ENCODE measurements at regions not wholly inside any gene's neighbourhood (a gene's known extent, or its start where the extent isn't known, plus 50 kb on each side); places are given as distances from the start of the nearest gene placed in this dataset.

DNA sequence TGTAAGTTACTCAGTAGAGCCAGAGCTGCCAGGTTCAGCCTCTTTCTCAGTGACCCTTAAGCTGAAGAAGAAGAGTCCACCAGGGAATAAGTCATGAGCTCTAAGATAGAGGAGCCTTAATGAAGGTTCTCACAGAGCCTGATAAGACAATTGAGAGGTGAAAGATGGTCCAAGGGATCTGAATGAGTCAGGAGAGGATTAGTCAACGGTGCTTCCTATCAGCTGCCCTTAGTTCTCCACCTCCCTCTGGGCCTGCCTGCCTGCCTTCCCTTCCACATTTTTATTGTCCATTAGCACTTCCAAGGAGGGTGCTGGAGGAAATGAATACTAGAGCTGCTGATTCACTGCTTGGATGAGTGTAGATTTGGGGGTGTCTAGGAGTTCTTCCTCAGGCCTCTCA is 161.7 kb upstream of the RMST start:
- Histone ChIP-seq H3K27ac (no peak overlapping the region), H3K36me3 (no peaks in the 10 kb centered on the region), H3K4me3 (no peak overlapping the region), H3K27me3 (no peaks in the 10 kb centered on the region), H3K9me3 (no peaks in the 10 kb centered on the region), H3K4me1 (no peaks in the 10 kb centered on the region)
- no peak for DNase-seq
- intact Hi-C loops (cut with DNase I) = no loop called here
- WGBS, 2 donors = 40 to 56% methylated on average over 1 of the region's 1 CpG
- TF ChIP-seq POLR2AphosphoS5 (IDR thresholded peaks at IDR 0.05) = no peak
- TF ChIP-seq EP300 (IDR thresholded peaks at IDR 0.05) = no peak
- TF ChIP-seq, protein P1, sequence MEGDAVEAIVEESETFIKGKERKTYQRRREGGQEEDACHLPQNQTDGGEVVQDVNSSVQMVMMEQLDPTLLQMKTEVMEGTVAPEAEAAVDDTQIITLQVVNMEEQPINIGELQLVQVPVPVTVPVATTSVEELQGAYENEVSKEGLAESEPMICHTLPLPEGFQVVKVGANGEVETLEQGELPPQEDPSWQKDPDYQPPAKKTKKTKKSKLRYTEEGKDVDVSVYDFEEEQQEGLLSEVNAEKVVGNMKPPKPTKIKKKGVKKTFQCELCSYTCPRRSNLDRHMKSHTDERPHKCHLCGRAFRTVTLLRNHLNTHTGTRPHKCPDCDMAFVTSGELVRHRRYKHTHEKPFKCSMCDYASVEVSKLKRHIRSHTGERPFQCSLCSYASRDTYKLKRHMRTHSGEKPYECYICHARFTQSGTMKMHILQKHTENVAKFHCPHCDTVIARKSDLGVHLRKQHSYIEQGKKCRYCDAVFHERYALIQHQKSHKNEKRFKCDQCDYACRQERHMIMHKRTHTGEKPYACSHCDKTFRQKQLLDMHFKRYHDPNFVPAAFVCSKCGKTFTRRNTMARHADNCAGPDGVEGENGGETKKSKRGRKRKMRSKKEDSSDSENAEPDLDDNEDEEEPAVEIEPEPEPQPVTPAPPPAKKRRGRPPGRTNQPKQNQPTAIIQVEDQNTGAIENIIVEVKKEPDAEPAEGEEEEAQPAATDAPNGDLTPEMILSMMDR (IDR thresholded peaks at IDR 0.05) = no peak
- no peak for TF ChIP-seq POLR2A (IDR thresholded peaks at IDR 0.05)

DNA sequence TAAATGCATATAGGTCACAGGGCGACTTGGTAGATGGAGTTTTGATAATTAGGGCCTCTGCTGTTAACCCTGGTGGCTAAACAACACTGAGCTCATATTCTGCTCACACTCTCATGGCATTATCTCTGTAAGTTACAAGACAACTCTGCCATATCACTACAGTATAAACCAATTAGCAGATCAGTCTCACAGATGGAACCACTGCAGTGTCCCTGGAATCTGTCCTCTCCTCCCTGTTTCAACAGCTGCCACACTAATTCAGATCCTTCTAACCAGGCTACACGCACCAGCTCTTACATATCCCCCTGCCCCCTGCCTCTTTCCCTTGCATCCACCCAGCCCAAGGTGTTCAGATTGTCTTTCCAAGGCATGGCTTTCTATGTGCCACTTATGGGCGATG is 161.0 kb upstream of the RMST start:
- Histone ChIP-seq H3K4me3 (no peak overlapping the region), H3K27me3 (no peaks in the 10 kb centered on the region), H3K4me1 (no peaks in the 10 kb centered on the region), H3K27ac (no peak overlapping the region), H3K9me3 (no peaks in the 10 kb centered on the region), H3K36me3 (no peaks in the 10 kb centered on the region)
- no peak for DNase-seq
- 80 to 85% methylated on average over 3 of the region's 3 CpGs for WGBS, 2 donors
- intact Hi-C loops (cut with DNase I) = no loop called here
- TF ChIP-seq, protein P1 (IDR thresholded peaks at IDR 0.05) = no peak
- TF ChIP-seq POLR2AphosphoS5 (IDR thresholded peaks at IDR 0.05) = no peak
- TF ChIP-seq POLR2A (IDR thresholded peaks at IDR 0.05) = no peak
- no peak for TF ChIP-seq EP300 (IDR thresholded peaks at IDR 0.05)

DNA sequence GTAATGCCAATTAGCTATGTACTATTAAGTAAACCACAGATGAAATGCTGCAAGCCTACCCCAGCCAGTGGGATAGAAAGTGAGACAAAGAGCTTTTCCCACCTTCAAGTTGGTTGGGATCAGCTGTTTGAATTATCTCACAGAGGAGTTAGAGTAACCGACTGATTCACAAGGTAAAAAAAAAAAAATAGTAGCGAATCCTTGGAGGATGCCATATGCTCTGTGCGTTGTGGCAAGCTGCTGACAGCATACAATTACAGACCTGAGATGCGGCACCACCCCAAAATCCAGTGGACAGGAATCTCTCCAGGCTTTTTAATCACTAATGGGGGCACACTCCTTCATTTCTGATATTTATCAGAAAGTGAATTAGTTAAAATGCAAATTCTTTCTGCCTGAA is 157.0 kb upstream of the RMST start:
- intact Hi-C loops (cut with DNase I) = loop anchor here (5.0 kb wide), 1 partner anchor 318 kb away; no protein-coding TSS in a partner anchor
- no peaks in the 10 kb centered on the region for H3K4me1 ChIP-seq
- WGBS, 2 donors = 86 to 88% methylated on average over 4 of the region's 4 CpGs
- DNase-seq = no peak
- no peaks in the 10 kb centered on the region for H3K27me3 ChIP-seq
- no peak overlapping the region for H3K27ac ChIP-seq
- no peaks in the 10 kb centered on the region for H3K9me3 ChIP-seq
- no peaks in the 10 kb centered on the region for H3K36me3 ChIP-seq
- no peak overlapping the region for H3K4me3 ChIP-seq
- no peak for TF ChIP-seq POLR2A (IDR thresholded peaks at IDR 0.05)
- TF ChIP-seq, protein P1 (IDR thresholded peaks at IDR 0.05) = no peak

DNA sequence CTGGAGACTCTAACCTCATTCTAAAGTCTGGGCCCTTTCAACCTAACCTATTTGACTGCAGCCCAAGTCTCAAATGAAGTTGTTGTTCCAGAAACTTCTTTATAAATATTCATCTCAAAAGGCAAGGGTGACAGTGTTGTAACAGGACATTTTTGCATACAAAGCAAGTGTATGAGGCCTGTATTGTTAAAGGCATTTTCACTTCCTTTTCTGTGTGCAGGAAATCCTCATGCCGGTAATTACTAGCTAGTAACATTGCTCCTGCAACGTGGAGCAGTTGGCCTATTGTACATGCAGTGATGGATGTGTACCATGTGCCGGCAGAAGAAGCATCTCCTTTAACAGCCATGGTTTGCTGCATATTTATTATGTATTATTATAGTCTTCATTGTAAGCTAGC is 156.5 kb upstream of the RMST start:
- no peak overlapping the region for H3K4me3 ChIP-seq
- H3K36me3 ChIP-seq = no peaks in the 10 kb centered on the region
- no peak for DNase-seq
- intact Hi-C loops (cut with DNase I) = loop anchor here (5.0 kb wide), 1 partner anchor 319 kb away; no protein-coding TSS in a partner anchor
- H3K9me3 ChIP-seq = no peaks in the 10 kb centered on the region
- TF ChIP-seq POLR2A (IDR thresholded peaks at IDR 0.05) (no peak), POLR2AphosphoS5 (IDR thresholded peaks at IDR 0.05) (no peak)
- no peak overlapping the region for H3K27ac ChIP-seq
- H3K4me1 ChIP-seq = no peaks in the 10 kb centered on the region
- 39 to 51% methylated on average over 3 of the region's 3 CpGs for WGBS, 2 donors
- no peaks in the 10 kb centered on the region for H3K27me3 ChIP-seq

DNA sequence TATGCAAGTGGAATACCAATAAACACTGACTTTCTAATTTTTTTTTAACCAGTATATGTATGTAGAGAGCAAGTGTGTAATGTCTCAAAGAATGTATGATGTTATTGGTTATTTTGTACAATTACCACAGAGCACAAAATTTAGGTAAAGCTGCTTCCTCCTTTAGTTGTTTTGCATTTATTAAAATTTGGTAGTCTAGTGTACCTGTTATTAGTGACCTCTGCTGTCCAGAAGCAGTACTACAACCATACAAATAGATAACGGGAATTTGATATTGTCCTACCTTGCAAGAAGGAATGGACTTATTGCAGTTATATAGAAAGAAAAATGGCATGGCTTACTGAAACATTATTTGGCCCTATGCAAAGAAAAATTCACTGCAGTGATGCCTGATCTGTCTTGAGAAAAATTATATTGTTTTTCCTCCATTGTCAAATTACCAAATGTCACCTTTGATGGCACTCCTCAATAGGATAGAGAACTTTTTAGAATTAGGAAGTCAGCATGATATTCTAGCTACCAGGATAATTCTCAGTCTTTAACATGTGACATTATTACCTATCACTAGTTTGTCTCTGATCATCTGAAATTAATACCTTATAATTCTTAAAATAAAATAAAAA is 153.9 kb upstream of the RMST start:
- intact Hi-C loops (cut with DNase I) = loop anchor here (5.0 kb wide), 1 partner anchor 321 kb away; no protein-coding TSS in a partner anchor
- 3 to 9% methylated on average over 1 of the region's 1 CpG for WGBS, 2 donors
- no peak for DNase-seq
- no peak overlapping the region for H3K4me3 ChIP-seq
- TF ChIP-seq, protein P1 (IDR thresholded peaks at IDR 0.05) = peak in 3 of 4 experiments; percentile 33 to 71 (median 46)
- no peak for TF ChIP-seq EP300 (IDR thresholded peaks at IDR 0.05)
- no peaks in the 10 kb centered on the region for H3K27me3 ChIP-seq
- no peaks in the 10 kb centered on the region for H3K4me1 ChIP-seq
- no peak overlapping the region for H3K27ac ChIP-seq
- H3K9me3 ChIP-seq = no peaks in the 10 kb centered on the region
- H3K36me3 ChIP-seq = no peaks in the 10 kb centered on the region

Data from sigmoid colon (tissue), 6 donors.